HG03565 (cell line): ENCODE measurements at regions not wholly inside any gene's neighbourhood (a gene's known extent, or its start where the extent isn't known, plus 50 kb on each side); places are given as distances from the start of the nearest gene placed in this dataset.

Source experiments
- ATAC-seq: cut with Tn5 transposase; IDR thresholded peaks from one replicate; pipeline ENCODE4 v1.9.1; 2021; ENCODE audit warnings: mild to moderate bottlenecking, moderate library complexity; ENCODE audit not compliant: unreplicated experiment

- no peak for ATAC-seq
Measured at GRCh38 chr13:90770334-90770733, 577.2 kb upstream of the MIR17HG start.

GRCh38 chr13:90773681-90774080 lies 573.8 kb upstream of the MIR17HG start:
- no peak for ATAC-seq

- ATAC-seq: no peak
Measured at GRCh38 chr13:90776051-90776748, 571.3 kb upstream of the MIR17HG start.

GRCh38 chr13:90783273-90783672 lies 564.2 kb upstream of the MIR17HG start:
- ATAC-seq: no peak

GRCh38 chr13:90787007-90787406 lies 560.5 kb upstream of the MIR17HG start:
- ATAC-seq: no peak

- no peak for ATAC-seq
Measured at GRCh38 chr13:90792335-90792734, 555.2 kb upstream of the MIR17HG start.

- no peak for ATAC-seq
Measured at GRCh38 chr13:90793261-90793820, 554.1 kb upstream of the MIR17HG start.

- ATAC-seq: no peak
Measured at GRCh38 chr13:90796474-90796873, 551.0 kb upstream of the MIR17HG start.

- no peak for ATAC-seq
Measured at GRCh38 chr13:90797335-90797734, 550.2 kb upstream of the MIR17HG start.

GRCh38 chr13:90798381-90798780 lies 549.1 kb upstream of the MIR17HG start:
- no peak for ATAC-seq

- no peak for ATAC-seq
Measured at GRCh38 chr13:90800082-90800746, 547.3 kb upstream of the MIR17HG start.

- no peak for ATAC-seq
Measured at GRCh38 chr13:90801621-90802020, 545.9 kb upstream of the MIR17HG start.

- ATAC-seq: no peak
Measured at GRCh38 chr13:90803210-90803609, 544.3 kb upstream of the MIR17HG start.

GRCh38 chr13:90806016-90806615 lies 541.4 kb upstream of the MIR17HG start:
- no peak for ATAC-seq

GRCh38 chr13:90806892-90807291 lies 540.6 kb upstream of the MIR17HG start:
- ATAC-seq: no peak

- ATAC-seq: no peak
Measured at GRCh38 chr13:90808838-90809237, 538.6 kb upstream of the MIR17HG start.

- ATAC-seq: no peak
Measured at GRCh38 chr13:90824032-90824431, 523.5 kb upstream of the MIR17HG start.

GRCh38 chr13:90826688-90827087 lies 520.8 kb upstream of the MIR17HG start:
- no peak for ATAC-seq

GRCh38 chr13:90830782-90831181 lies 516.7 kb upstream of the MIR17HG start:
- no peak for ATAC-seq

GRCh38 chr13:90833951-90834350 lies 513.5 kb upstream of the MIR17HG start:
- ATAC-seq: no peak

- no peak for ATAC-seq
Measured at GRCh38 chr13:90834700-90835099, 512.8 kb upstream of the MIR17HG start.

GRCh38 chr13:90835826-90836225 lies 511.7 kb upstream of the MIR17HG start:
- no peak for ATAC-seq
